GM21367 (cell line): ENCODE measurements at regions not wholly inside any gene's neighbourhood (a gene's known extent, or its start where the extent isn't known, plus 50 kb on each side); places are given as distances from the start of the nearest gene placed in this dataset.
A peak's percentile ranks its signal among the peaks of the same experiment; 100 is the strongest.
"Not testable (repeated sequence)": the region's sequence is repeated elsewhere in the genome, so short reads cannot be mapped to it uniquely, and the experiment has no call there.

ENCODE experiments used
- ATAC-seq: cut with Tn5 transposase; IDR thresholded peaks from one replicate; pipeline ENCODE4 v1.9.1; 2021; ENCODE audit not compliant: unreplicated experiment

DNA sequence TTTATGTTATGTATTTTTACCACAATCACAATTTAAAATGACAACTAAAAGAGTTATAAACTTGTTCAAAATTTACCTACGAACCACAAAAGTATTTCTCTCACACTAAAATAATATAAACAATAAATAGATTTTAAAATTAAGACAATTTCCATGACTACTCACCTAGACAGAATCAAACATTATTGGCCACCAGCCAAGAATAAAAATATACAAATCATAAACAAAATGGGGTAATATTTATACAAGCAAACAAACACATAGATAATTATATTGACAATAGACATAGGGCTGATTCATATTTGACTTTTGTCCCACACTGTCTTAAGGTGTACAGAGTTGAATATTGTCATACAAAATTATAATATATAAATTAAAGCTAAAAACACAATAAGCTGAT lies 119.6 kb upstream of the ZNF92 start:
- no peak for ATAC-seq

DNA sequence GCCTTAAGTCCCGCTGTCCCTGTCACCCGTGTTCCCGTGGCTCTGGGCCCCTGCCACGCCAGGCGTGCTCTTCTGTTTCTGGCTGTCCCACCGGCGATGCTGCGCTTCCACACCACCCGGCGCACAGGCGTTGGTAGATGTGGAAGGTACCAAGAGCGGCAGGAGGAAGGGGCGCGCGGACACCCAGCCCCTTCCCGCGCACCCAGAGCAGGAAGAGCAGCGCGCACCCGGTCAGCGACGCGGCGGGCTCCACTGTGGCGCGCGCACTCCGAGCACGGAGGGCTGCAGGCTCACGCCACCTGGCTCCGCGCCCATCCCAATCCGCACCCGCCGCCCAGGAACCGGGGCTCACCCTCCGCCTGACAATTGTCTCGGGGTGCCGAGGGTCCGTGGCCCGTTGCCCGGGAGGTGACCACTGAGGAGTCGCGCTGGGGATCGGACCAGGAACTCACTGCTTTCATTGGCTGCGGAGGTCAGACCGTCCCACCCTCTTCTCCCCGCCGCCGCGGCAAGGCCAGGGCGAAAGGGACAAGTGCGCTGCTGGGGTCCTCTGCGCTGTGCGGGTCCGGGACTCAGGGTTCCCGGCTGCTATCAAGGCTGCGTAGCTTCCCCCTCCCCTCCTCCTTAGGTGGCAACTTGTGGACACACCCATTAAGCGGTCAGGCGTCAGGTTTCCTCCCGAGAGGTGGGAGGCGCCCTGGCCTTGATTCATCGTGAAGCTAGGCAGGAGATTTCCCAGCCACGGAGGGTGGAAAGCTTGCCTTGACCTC lies 121.6 kb upstream of the ZNF92 start:
- ATAC-seq, result peak; percentile 67

DNA sequence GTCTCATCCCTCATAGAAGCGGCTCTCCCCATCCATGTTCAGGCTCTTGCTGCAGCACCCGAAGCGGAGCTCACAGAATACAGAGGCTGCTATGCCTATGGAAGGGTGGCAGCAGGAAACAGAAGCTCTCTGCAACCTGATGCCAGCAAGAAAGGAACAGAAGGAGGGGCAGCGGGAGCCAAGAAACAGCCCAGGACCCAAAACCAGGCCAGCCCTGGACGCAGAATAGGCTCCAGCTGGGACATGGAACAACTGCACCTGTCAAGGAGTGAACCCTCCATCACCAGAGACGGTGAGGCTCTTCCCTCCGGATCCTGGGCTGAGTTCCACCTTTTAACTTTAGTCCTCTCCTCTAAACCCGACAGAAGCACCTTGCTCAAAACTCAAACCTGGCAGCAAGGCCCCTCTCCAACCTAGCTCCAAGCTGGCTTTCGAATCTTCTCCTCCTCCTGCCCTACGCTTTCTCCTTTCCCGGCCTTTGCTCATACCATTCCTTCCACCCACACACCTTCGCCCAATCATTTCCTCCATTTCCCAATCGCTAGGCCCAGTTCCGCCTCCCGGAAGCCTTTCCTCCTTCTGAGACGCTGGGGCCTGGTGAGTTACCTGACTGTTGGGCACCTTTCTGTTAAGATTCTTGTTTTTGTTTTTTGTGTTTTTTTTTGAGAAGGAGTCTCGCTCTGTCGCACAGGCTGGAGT lies 122.8 kb upstream of the ZNF92 start:
- no peak for ATAC-seq

DNA sequence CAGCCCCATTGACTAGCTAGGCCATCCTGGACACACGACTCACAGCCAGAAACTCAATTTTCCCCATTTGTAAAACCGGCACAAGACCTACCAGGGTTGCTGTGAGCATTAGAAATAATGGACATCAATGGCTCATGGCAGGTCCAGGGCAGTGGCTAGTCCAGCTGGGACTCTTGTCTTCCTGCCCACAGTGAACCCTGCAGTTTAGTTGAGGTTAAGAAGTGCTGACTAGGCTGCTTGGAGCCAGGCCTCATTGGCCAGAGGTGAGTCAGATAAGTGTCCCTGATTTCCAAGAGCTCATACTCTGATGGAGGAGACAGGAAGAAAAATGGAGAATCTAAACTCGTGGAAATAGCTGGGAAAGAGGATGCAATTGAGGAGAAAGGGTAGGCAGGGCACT lies 123.4 kb upstream of the ZNF92 start:
- no peak for ATAC-seq

DNA sequence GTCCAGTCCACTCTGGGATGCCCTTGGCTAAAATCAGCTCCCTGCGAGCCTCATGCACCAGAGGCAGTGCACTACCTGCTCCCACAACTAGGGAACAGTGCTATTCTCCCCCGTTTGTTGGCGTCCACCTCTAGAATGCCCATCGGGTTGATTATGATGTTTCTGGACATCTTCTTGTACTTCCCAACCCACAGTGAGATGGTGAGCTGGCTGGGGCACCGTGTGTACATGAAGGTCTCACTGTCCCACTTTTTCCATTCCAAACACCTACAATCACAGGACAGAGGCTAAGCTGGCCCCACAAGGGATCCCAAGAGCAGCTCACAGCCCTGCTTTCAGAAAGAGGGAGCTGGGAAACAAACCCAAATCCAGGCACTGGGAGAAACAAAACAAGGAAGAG lies 126.2 kb upstream of the ZNF92 start:
- no peak for ATAC-seq

DNA sequence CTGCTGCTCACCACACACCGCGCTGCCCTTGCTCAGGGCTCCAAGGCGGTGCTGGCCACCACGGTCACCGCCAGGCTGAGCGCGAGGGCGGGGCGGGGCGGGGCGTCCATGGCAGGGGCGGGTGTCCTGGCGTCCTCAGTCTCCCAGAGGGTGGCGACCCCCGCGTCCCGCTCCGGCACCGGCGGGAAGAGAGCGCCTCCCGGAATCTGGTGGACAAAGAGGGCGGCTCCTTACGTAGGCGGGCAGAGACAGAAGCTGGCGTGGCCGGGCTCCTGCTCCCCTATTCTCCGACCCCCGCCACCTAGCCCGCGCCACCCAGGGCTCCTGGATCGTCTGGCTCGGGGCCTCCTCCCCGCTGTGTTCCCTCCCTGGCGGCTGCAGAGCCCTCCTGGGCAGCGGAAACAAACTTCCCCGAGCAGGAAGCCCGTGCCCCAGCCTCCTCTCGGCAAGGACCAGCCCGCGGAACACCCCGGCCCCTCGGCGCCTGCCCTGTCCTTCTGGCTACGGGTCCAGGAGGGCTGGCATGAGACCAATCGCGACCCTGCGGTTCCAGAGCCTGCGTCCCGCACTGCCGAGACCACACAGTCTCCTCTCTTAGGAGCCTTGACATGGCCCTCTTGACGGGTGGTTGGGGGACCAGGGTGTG lies 133.8 kb upstream of the ZNF92 start:
- no peak for ATAC-seq

DNA sequence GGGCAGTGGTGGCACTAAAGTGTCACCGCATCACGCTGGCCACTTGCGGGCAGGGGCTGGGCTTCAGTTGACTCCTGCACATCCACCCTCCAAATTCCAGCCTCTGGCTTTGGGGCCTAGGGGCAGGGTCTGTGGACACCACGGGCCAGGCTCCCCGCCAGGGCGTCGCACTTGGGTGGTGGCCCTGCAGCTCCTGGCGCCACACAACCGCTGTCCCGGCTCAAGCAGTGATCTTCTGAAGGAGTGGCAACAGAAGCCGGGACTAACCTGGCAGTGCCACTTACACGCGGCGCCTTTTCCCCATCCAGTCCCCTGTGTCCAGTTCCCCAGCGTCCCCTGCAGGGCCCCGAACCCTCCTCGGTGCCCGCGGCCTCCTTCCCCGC lies 134.3 kb upstream of the ZNF92 start:
- no peak for ATAC-seq

DNA sequence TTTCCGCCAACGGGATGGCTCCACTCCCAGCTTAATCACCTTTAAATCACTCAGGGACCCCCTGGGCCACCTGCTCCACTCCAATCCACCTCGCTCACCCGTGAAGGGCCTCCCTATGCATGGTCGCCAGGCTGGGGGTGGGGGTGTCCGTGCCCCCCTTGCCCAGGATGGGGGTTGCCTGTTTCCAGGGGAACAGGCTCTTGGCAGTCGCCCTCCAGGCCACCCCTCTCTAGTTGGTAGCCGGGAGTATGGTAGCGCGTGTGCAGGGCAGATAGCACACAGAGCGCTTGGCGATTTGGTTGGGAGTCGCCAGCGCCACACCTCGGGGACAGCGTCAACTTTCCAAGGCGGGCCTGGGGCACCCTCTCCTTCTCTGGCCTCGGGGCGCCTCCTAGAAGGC lies 134.9 kb upstream of the ZNF92 start:
- no peak for ATAC-seq

DNA sequence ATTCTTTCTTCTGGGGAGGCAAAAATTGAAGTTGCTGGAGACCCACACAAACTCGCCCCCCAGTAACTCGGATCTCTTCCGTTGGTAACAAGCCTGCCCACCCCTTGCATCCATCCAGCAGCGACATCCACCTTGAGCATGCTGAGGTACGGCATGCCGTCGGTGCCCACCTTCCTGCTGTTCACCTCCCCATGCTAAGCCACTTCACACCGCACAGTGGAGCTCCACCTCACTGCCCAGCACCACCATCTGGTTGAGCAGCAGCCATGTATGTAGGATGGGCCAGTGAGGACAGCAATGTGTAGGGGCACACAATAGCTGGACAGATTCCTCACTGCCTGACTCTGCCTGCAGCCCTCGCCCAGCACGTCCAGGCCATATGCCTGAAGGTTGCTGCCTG lies 138.1 kb upstream of the ZNF92 start:
- ATAC-seq, result no peak

DNA sequence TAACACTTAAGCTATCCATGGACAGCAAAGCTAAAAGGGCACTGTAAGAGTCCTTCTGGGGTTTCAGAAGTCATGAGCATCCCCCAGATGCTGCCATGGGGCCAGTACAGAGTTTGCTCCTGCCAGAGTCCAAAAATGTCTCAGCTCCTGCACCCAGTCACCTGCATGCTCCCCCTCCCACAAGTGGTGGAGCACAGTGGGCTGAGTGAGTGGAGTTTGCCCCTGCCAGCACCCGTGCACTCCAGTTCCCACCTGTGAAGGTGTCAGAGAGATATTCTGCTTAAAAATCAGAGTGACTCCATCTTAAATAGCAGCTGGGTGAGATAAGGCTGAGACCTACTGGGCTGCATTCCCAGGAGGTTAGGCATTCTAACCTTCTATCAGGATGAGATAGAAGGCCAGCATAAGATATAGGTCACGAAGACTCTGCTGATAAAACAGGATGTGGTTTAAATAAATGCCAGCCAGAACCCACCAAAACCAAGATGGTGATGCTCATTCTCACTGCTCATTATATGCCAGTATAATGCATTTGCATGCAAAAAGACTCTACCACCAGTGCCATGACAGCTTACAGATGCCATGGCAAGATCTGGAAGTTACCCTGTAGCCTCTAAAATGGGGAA lies 140.1 kb upstream of the ZNF92 start:
- ATAC-seq, result no peak

DNA sequence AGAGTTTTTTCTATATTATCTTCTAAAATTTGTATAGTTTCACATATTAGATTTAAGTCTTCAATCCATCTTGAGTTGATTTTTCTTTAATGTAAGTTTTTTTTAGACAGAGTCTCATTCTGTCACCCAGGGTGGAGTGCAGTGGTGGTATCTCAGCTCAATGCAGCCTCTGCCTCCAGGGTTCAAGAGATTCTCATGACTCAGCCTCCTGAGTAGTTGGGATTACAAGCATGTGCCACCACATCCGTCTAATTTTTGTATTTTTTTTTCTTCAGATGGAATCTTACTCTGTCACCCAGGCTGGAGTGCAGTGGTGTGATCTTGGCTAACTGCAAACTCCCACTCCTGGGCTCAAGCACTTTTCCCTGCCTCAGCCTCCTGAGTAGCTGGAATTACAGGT lies 143.4 kb upstream of the ZNF92 start:
- no peak for ATAC-seq

DNA sequence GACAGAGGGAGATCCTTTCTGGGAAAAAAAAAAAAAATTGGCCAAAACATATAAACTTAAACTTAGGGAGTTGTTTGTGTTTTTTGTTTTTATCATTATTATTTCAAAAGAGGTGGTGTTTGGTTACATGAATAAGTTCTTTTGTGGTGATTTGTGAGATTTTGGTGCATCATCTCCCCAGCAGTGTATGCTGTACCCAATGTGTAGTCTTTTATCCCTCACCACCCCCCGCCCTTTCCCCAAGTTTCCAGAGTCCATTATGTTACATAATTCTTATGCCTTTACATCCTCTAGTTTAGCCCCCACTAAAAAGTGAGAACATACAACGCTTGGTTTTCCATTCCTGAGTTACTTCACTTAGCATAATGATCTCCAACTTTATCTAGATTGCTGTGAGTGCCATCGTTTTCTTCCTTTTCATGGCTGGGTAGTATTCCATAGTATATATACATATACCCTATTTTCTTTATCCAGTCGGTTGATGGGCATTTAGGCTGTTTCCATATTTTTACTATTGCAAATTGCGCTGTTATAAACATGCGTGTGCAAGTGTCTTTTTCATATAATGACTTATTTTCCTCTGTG lies 148.1 kb upstream of the ZNF92 start:
- ATAC-seq, result no peak

DNA sequence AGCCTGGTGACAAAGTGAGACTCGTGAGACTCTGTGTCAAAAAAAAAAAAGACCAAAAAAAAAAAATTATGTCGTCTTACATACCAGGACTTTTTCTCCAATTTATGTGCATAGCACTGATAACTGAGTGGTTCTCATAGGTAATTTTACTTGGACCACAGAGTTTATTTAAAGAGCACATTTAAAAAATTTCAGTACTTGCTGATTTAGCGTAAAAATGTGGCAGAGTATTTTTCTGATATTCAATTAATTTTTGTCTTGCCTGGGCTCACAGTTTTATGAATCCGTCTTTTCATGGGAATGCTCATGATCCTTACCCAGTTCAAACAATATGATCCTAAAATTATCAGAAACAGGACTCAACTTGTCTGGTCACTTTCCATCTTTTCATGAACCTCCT lies 151.0 kb upstream of the ZNF92 start:
- ATAC-seq, result no peak

DNA sequence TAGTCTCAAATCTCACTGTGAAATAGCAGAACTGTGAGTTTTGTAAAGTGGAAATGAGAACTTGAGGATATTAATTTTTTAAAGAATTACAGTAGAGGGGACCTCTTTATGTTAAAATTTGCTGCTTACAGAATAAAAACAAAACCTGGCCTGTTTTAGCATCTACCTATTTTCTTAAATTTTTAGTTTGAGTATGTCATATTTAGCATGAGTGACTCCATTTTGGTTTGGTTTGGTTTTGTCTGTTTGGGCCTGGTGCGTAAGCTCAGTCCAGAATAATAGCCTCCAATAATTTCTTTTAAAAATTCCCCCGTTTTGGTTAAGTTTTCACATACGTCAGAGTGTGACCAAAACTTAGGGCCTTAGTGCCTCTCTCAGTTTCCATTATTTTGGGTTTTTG lies 152.0 kb upstream of the ZNF92 start:
- no peak for ATAC-seq

DNA sequence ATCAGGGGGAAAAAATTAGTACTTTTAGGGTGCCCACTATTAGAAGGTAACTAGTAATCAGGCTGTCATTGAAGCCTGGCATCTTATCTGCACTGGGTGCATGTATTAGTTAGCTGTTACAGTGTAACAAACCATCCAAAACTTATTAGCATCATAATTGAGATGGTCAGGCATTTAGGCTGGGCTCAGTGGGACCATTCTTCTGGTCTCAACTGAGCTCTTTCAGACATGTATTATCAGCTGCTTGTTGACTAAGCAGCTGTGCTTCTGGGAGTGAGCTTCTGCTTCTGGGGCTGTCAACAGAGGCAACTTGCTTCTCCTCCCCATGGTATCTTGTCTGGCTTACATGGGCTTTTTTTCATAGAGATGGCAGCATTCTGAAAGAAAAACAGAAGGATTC lies 154.0 kb upstream of the ZNF92 start:
- no peak for ATAC-seq

DNA sequence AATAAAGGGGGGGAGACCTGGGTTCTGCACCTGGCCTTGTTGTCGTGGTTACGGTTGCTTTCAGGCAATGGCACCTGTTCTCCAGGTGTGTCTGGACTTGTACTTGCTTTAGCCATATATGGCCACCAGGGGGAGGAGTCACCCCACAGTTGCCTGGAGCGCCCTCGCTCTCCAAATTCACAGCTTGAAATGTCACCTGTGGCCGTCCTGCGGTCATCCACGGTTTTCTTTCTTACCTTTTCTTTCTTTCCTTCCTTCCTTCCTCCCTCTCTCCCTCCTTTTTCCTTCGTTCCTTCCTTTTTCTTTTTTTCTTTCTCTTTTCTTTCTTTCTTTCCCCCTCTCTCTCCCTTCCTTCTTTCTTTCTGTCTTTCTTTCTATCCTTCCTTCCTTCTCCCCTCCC lies 157.2 kb upstream of the ZNF92 start:
- peak; percentile 71 for ATAC-seq

DNA sequence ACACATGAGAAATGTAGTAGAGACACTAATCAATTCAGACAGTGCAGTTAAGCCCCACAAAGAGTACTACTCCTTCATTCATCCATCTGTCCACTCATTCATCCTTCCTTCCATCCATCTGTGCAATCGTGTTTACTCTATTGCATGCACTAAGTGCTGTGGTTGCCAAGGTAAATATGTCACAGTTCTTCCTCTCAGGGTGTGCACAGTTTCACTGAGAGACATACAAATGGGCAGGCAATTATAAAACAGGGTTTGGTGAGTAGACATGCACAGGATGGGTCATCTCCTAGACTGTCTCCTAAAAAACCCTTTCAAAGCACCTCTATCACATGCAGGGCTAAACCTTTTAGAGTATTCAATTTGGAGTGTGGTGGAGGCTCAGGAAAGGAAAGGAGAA lies 160.4 kb upstream of the ZNF92 start:
- not testable (repeated sequence) for ATAC-seq

DNA sequence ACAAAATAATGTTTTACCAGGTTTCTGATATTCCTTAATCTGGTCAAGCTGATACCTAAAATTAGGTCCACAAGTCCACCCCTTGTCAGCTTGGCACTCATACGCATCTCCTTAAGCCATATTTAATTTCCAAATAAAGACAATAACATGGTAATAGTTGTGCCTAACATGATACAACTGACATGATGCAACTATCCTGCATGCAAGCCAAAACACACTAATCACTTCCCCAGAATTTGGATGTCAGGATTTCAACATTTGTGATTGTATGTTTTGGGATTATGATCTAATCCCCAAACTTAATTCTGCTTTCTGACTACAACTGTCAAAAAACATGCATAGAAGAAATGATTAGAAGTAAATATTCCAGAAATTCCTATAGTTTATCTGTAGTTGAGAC lies 174.4 kb upstream of the ZNF92 start:
- not testable (repeated sequence) for ATAC-seq

DNA sequence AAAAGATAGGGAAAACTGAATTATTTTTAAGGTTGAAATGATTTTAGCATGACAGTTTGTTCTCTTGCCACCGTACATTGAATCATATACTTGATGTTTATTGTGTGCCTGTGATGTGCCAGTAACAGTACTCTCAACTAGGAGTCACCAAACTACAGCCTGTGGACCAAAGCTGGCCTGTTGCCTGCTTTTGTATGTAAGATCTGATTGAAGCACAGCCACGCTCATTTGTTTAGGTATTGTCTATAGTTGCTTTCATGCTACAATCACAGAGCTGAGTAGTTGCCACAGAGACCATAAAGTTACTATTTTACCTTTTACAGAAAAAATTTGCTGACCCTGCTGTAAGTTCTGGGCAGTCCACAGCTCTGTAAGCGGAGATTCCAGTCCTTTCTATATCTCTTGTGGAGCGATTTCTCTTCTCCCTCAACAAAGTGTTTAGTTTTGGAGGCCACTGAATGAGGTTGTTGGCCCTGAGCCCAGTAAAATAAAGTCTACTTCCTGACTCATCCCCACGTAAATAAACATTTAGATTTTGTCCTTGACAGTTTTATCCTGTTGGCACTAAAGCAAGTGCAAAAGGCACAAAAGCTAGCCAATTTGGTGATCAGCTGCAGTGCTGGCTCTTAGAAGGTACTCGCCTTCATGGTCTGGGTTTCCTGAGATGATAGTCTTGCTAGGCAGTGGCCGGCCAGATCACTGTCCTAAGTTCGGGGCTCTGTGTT lies 180.2 kb upstream of the ZNF92 start:
- ATAC-seq, result not testable (repeated sequence)

DNA sequence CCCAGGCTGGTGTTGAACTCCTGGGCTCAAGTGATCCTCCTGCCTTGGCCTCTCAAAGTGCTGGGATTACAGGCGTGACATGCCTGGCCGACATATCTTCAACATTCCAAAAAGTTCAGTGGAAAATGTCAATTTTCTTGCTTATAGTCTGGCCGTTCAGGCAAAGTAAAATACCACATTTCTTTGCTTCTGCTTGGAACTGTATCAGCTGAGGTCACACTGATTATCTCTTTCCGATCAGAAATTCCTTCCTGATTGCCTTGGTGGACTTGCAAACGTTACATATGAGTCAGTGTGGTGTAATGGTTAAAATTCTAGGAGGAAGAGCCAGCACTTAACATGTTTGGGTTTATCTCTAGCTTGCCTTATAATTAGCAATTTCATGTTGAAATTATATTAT lies 170.6 kb upstream of the ERV3-1 start:
- ATAC-seq, result not testable (repeated sequence)

DNA sequence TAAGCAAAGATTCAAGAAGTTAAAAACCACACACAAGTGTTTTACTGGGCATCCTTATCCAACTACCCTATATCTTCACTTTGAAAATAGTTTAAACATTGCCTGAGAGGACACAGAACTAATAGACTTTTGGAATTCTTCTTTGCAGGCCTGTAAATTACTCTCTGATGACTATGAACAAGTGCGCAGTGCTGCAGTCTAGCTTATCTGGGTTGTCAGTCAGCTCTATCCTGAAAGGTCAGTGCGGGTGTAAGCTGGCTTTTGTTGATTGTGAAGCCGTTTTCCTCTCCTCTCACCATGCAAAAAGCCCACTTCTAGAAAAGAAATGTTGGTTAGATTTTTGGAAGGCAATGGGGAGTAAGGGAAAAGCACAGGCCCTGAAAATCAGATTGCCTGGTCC lies 143.6 kb upstream of the ERV3-1 start:
- not testable (repeated sequence) for ATAC-seq
